DMS 273 (cell line): ENCODE measurements at regions not wholly inside any gene's neighbourhood (a gene's known extent, or its start where the extent isn't known, plus 50 kb on each side); places are given as distances from the start of the nearest gene placed in this dataset.

Experiments
- DNase-seq: peaks from one replicate; lab custom pipeline; 2025; ENCODE audit not compliant: unreplicated experiment; lab: John Stamatoyannopoulos, UW

DNA sequence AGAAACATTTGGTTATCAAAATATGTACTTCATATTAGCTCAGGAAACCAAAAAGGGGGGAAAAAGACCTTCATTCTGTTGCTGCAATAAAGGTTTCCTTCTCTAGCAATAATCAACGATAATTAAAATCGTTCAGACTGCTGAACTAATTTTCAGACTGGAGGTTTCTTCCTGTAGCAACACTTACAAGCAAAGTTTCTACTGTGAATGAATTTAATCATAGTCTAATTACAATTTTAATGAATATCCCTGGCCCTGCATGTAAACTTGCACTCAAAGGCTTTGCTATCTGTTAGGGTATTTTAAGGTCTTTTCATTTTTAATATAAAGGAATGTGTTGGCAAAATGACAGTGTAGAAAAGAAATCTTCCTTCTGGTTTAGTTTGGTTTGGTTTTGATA lies 265.2 kb downstream of the QDPR start:
- no peak for DNase-seq

DNA sequence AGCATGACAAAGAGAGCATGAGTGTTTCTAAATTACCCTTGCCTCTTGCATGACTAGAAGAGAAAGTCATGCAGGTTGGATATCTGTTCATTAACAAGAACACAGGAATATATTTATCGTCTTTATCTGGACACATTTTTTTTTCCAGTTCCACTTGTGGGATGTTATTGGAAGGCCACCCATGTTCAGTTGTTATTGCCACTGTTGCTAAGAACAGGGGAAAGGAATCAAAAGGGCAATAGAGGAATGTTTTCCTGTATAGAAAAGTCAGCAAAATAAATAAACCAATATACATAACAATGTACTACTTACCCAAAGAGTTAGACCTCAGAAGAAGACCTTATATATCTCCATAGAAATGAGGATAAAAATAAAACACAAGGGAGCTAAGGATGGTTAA lies 270.1 kb downstream of the QDPR start:
- DNase-seq = no peak

DNA sequence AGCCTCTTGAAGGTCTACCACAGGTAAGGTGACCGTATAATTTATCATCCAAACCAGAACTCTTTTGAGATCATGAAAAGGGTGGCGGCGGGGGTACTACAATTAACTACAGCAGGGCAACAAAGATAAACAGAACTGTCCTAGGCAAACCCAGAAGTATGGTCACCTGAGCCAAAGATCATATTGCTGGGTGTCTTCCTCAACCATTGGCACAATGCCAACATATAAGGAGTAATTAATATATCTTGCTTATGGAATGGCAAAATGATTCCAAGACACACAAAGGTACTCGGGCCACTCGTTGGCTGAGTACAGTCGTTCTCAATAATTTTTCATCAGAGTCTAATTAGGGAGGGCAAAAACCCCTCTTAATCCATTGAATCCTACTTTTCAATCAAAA lies 273.3 kb downstream of the QDPR start:
- no peak for DNase-seq

DNA sequence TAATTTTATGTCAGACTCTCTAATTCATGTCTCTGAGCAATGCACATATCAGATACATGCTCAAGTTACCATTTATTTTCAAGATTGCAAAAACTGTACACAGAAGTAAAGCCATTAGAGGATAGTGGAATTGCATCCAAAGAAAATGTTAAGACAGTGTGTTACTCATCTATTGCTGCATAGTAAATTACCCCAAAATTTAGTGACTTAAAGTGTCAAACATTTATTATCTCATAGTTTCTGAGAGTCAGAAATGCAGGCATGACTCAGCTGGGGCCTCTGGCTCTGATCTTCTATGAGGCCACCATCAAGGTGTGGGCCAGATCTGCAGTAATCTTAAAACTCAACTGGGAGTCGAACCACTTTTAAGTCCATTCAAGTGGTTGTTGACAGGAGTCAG lies 275.2 kb downstream of the QDPR start:
- no peak for DNase-seq

DNA sequence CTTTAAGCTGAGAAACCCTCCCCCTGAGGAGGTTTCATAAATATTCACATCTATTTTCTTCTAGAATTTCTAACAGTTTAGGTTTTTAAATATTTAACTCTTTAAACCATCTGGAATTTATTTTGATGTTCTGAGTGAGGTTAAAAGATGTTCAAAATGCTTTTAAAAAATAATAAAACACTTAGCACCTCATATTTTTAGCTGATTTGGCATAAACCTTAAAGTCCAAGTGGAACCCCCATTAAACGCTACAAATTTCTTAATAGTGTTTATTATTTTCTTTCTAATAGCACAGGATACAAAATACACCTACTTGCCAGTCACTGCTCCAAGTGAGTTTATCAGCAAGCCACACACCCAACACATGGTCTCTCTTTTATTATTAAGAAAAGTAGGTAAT lies 277.2 kb downstream of the QDPR start:
- no peak for DNase-seq

DNA sequence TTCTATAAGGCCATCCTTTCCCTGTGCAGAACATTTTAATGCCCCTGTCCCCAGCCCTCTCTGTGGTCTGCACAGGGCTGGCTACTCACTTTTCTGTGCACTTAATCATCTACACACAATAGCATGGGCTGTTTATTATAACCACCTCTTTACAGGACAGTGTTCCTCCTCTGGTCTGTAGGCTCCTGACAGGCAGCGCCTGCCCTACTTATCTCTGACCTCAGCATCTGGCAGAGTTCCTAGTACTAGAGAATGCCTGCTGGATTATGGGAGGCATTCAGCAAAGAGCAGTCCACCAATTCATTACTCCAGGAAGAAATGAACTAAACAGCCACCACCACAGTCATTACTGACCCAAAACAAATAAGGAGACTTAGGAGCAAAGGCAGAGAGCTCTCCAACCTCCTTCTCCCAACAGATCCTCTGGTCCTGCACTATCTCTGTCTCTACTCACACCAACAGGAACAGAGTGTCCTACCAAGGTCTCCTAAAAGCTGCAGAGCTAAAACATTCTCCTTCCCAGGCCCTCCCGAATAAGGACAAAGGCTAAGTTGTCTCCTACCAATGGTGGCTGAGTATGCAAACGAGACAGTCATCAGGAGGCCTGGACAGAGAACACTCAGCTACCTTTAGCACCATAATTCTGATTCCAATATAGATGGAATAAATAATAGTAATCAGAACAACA lies 279.2 kb downstream of the QDPR start:
- peak; percentile 59 for DNase-seq

DNA sequence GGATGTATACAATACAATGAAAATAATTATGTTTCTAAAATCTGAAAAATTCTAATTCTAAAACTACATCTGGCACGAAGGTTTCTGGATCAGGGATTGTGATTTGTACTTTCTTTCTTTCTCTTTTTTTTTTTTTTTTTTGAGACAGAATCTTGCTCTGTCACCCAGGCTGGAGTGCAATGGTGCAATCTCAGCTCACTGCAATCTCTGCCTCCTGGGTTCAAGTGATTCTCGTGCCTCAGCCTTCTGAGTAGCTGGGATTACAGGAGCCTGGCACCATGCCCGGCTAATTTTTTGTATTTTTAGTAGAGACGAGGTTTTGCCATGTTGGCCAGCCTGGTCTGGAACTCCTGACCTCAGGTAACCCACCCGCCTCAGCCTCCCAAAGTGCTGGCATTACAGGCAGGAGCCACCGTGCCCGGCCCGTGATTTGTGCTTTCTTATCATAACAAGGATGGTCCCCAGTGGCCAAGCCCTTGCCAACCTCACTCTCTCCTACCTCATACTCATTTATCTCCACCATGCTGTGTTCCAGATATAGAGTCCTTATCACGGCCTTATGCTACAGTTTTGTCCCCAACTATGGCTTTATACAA lies 279.9 kb downstream of the QDPR start:
- peak; percentile 18 for DNase-seq

DNA sequence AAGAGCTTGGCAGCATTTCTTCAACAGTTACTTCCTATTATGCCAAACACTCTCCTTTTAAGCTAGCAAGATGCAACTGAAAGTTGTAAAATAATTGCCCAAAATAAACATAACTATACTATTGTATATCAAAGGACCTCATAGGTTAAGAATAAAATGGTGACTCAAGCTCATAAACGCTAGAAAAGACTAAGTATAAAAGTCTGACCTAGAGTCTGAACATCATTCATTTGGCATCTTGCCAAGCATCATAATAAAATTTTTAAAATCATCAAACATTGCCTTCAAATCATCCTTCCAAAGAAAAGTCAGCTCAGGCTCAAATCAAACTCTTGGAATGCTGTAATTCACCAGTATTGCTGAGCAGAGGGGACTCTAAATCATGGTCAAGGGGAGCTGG lies 281.2 kb downstream of the QDPR start:
- no peak for DNase-seq

DNA sequence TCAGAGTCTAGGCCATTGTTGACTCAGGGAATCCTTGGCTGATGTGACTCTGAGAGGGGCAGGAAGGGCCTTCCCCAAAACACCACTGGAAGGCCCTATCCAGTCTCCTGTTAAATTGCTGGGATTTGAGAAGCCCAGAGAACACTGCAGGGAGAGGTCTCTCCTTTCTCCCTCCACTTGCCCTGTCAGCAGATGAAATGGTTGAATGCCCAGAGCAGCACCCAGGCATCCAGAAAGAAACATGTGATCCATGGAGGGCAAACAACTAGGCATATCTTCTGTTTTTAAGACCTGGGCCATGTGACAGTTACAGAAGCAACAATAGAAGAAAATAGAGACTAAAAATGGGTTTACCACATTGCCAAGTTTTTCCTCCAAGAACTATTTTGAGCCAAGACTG lies 291.1 kb downstream of the QDPR start:
- DNase-seq = no peak

DNA sequence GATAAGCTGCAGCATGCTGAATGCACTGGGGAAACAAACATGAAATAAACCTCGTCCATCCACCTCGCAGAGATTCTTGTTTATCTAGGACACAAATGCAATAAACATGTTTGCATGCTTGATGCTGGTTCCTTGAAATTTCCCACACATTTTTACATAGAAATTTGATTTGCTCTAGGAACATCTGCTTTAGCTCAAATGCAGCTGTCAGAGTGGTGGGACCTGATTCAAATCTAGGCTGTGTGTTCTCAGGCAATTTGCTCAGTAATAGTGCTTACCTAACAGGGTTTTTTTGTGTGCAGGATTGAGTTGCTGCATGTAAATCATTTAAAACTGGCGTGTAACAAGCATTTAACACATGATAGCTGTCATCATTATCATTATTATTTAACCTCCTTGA lies 293.1 kb downstream of the QDPR start:
- no peak for DNase-seq

DNA sequence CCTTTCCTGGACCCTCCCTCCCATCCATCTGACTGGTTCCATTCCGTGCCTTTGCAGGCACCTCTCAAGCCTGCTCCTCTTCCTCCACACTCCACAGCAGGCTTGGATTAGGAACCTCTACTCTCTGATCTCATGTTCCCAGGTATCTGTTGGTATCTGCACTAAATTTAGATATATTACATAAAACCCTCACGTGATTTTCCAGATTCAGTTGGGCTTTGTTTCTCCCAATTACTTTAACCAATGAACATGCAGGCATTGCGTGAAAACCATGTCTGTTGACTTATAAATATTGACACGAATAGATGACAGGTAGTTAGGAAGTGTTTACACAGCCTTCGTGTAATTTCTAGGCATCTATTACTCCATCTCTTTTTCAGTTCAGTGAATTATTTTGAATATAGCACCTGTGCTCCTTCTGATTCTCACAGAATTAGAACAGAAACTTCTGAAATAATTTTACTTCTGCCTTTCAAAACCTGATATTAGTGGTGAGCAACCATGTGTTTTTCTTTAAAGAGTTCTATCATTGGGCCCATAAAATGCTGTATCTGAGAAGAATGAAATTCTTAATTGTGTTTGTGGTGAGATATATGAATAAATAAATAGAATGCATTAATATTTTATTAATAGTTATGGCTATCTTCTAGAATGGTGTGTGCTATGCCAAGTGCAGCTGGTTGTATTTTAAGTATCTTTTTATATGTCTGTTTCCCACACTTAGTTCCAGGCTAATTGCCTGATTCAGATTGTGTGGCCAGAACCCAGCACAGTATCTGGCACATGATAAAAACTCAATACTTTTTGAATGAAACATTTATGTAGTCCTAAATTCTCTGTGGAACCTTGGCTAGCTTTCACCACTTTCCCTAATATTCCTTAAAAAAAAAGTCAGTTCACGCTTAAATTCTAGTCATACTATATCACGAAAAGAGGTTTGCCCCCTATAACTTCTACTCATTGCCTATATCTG lies 304.8 kb downstream of the QDPR start:
- DNase-seq = no peak

DNA sequence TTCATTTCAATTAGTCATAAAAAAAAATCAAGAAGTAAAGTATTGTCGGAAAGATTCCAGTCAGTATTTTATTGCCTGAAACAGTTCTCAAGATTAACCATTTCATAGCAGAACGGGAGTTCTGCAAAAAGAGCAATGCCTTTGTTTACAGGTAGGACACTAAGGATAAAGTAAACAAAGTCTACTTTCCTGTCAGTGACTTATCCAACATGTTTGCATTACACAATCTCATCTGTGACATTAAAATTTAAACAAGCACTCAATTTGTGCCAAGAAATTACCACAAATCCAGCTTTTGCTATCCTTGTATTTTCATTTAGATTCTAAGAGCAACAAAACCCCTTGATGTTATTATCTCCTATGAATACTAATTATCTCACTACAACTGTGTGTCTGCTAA lies 306.5 kb upstream of the LDB2 start:
- DNase-seq = no peak

DNA sequence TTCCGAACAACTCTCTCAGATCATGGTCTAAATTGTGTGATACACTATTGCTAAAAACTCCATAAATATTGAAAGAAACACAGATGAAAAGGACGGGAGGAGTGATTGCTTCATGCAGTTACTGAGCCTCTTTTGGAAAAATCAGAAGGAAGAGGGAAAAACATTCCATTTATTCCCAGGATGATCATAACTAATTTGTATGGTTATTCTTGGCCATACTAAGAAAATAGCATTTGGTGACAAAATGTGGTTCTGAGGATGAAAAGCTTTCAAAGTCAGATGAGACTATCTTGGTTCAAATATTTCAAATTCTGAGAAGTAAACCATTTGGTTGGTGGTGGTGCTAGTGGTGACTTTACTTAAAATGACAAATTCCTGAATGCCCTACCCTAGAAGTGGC lies 305.4 kb upstream of the LDB2 start:
- no peak for DNase-seq

DNA sequence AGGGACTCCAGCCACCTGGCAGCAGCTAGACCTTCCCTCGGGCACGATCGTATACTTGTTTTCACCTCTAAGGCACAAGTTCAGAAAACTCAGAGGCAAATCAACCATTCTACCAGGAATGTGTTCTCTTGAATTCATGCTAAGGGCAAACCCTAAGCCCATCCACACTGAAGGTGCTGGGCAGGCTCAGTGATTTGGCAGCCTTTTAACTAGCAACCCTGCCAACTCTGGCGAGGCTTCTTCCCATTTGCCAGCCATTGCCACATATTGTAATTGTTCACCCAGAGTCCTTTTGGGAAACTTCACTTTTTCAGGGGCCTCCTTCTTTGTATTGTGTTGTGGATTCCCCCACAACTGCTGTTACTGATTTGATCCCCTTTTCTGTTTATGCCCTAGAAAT lies 298.6 kb upstream of the LDB2 start:
- DNase-seq = no peak

DNA sequence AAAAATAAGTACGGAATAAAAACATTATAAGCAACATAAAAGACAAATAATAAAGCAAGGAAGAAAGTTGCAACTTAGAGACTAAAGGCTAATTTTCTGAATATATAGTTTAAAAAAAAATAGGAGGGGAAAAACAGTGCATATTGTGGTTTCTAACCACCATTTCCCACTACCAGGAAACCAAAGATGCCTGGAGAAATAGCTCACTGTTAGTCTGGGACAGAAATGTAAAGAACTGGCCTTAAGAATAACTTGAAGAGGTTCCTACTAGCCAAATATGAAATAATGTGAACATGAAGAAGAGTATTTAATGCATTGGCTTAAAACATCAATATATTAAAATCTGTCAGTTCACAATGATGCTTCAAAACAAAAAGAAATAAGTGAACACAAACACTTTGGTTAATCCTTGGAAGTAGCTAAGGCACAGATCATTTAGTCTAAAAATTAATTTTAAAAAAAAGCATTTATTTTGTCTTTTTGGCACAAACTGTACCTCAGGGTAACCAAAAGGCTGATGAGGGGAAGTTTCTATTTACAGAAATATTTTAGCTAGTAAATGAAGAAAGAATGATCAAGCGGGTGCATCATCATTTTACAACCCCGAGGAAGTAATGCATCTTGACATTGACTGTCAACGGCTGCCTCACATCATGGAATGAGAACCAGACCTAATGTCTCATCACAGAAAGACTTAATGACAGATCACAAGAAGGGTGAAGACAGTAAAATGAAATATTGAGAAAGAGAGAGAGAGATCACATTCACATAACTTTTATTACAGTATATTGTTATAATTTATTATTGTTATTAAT lies 297.2 kb upstream of the LDB2 start:
- DNase-seq = no peak

DNA sequence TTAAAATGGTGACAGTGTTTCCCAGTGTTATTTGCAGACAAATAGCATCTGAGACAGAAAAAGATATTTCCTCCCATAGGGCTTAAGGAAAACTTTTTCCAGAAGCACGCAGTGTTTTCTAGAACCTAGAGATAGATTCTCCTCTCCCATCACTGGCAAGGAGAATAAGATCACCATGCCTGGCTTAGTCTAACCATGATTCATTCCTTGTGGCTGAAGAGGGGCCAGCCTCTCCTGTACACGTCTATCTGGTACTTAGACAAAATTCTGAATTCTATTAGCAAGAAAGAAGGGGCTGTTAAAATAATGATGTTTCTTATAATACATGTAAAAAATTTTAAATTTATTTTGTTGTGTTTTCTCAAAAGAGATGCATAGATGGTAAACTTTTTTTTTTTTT lies 296.1 kb upstream of the LDB2 start:
- DNase-seq = no peak

DNA sequence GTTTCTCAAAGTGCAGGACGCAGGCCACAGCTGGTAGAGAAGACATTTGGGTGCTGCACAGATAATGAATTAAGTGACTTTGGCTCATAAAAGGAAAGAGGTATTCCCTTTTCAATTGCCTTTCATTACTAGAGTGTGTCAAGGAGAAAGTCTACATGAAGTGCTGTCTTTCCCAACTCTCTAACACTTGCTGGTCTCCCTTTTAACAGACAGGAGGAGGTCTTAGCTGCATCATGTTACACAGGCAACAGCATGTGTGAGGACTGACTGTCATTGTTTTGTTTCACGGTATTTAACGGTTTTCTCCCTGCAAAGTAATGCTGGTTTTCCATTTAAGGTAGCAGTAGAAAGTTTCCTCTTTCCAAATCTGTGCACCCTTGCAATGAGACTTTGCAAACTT lies 291.3 kb upstream of the LDB2 start:
- DNase-seq = no peak

DNA sequence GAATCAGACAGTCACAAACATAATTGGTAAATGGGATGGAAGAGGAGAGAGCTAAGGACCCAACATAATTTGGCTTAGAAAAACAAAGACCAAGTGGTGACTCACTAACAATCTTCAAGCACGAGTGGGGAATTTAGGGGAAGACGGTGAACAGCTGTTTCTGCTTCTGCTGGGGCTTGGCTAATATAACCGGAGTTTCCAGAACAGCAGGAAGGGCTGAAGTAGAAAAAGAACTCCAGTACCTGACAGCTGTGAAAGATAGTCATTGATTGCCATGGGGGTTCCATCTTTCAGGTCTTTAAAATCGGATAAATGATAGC lies 290.9 kb upstream of the LDB2 start:
- no peak for DNase-seq

DNA sequence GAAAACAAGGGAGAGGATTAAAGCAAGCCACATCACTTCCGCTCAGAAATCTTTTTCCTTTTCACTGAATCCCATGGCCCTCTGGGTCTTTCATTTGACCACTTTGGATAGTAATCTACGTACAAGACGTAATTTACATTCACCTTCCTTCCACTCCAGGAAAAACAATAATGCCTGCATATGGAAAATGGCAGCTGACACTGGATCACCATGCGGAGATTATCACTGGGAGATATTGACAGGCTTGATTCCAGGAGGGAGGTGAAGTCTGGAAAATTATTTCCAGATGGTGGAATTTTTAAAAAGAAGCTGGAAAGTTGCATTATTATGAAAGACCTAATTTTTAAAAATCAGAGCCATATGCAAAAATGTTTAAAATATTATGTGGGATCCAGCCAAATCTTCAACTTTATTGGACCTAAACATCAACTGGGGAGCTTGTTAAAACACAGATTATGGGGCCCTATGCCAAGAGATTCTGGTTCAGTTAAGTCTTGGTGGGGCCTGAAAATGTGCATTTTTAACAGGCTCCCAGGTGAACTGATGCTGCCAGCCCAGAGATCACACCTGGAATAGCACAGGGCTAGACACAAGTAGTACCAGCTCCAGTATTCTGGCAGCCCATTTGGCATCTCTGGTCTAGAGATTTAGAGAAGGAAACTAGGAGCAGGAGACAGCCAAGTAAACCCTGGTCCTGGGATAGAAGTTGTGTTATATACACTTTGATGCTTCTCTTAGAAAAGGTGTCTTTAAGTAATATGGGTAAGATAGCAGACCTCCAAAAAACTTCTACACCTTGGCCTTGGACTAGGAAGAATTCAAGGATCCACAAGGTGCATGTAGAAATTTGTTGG lies 290.3 kb upstream of the LDB2 start:
- DNase-seq = no peak

DNA sequence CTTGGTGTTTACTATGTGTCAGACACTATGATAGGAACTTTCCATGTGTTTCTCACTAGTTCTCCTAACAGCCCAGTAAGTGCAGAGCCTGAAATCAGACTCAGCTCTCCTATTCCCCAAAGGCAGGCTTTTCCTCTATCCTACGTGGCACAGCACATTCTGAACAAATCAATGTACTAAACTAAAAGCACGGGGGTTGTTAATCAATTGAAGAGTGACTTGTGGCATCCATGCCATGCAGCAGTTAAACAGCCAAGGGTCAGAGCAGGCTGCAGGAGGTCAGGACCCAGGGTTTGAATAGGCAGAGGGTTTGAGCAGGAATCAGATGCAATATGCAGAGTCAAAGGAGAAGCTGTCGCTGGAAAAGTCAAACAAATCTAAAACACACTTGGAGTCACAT lies 289.7 kb upstream of the LDB2 start:
- DNase-seq = no peak

DNA sequence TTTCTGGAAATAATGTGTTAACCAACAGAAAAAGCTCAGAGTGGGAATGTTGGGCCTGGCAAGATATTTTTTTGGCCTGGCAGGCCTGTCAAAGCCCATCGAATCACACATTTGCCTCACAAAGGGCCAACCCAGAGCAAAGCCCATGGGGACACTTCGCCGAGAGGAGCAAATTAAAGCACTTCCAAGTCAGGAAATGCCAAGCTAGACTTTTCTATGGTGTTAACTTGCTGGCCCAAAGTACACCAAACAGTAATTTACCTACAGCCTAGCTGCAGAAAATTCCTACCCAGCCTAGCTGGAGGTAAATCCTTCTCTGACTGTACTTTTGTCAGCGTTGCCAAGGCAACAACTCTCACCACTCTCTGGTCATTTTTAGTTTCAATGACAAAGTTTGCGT lies 288.6 kb upstream of the LDB2 start:
- DNase-seq = no peak
